C4-2B (cell line): ENCODE measurements at regions not wholly inside any gene's neighbourhood (a gene's known extent, or its start where the extent isn't known, plus 50 kb on each side); places are given as distances from the start of the nearest gene placed in this dataset.

Experiments used
- ZFX ChIP-seq: fragments of 450-650 bp; IDR thresholded peaks from 2 replicates; pipeline ENCODE4 v1.6.1; 2017
- TF ChIP-seq, protein P1 (sequence below): fragments of 450-650 bp; conservative IDR thresholded peaks from 2 replicates; pipeline ENCODE4 v1.5.1; 2017; ENCODE audit warnings: mild to moderate bottlenecking

DNA sequence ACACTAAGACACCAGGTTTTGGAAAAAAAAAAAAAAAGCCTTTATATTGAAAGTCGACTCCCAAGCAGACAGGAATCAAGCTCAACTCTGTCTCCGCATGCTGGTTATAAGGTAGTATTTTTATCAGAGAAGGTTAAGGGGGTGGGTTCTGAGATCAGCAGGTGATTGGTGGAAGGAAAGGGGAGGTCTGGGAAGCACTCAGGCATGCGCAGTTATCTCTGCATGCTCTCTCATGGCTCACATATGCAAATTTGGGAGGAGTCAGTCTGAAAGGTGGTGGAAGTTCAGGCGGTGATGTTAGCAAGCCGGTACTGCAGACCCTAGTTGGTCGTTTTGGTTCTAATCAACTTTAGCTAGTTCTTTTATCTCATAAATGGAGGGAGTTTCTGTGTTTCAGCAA lies 357.6 kb upstream of the C16orf82 start:
- TF ChIP-seq, protein P1, sequence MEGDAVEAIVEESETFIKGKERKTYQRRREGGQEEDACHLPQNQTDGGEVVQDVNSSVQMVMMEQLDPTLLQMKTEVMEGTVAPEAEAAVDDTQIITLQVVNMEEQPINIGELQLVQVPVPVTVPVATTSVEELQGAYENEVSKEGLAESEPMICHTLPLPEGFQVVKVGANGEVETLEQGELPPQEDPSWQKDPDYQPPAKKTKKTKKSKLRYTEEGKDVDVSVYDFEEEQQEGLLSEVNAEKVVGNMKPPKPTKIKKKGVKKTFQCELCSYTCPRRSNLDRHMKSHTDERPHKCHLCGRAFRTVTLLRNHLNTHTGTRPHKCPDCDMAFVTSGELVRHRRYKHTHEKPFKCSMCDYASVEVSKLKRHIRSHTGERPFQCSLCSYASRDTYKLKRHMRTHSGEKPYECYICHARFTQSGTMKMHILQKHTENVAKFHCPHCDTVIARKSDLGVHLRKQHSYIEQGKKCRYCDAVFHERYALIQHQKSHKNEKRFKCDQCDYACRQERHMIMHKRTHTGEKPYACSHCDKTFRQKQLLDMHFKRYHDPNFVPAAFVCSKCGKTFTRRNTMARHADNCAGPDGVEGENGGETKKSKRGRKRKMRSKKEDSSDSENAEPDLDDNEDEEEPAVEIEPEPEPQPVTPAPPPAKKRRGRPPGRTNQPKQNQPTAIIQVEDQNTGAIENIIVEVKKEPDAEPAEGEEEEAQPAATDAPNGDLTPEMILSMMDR, result no peak
- TF ChIP-seq ZFX, result no peak
